GM12864 (cell line): ENCODE measurements at regions not wholly inside any gene's neighbourhood (a gene's known extent, or its start where the extent isn't known, plus 50 kb on each side); places are given as distances from the start of the nearest gene placed in this dataset.

Experiments
- DNase-seq: peaks from one replicate; pipeline ENCODE4 v3.0.0-alpha.2; 2011; ENCODE audit warnings: low read depth
- H3K4me3 ChIP-seq: 2 replicates; pipeline ENCODE4 v1.5.1; 2011; ENCODE audit warnings: mild to moderate bottlenecking, low read depth, low read length, control low read depth
- CTCF ChIP-seq: IDR thresholded peaks from 2 replicates; pipeline ENCODE4 v1.5.1; 2011; ENCODE audit warnings: low read depth, mild to moderate bottlenecking, moderate library complexity, low read length, control low read depth, inconsistent platforms; ENCODE audit errors: missing control alignments

GRCh38 chr2:19525313-19525712, 166.9 kb upstream of the OSR1 start:
- no peak overlapping the region for H3K4me3 ChIP-seq
- no peak for TF ChIP-seq CTCF
- no peak for DNase-seq

- no peak for DNase-seq
- no peak for TF ChIP-seq CTCF
- H3K4me3 ChIP-seq = no peak overlapping the region
Measured at GRCh38 chr2:19519045-19519444, 160.6 kb upstream of the OSR1 start.

- TF ChIP-seq CTCF = no peak
- no peak for DNase-seq
- no peak overlapping the region for H3K4me3 ChIP-seq
Measured at GRCh38 chr2:19507137-19507536, 148.7 kb upstream of the OSR1 start.

GRCh38 chr2:19505199-19506136, 147.0 kb upstream of the OSR1 start:
- TF ChIP-seq CTCF = no peak
- DNase-seq = no peak
- H3K4me3 ChIP-seq = no peak overlapping the region

GRCh38 chr2:19504400-19505198, 146.2 kb upstream of the OSR1 start:
- DNase-seq = no peak
- no peak for TF ChIP-seq CTCF
- H3K4me3 ChIP-seq = no peak overlapping the region

GRCh38 chr2:19503915-19504314, 145.5 kb upstream of the OSR1 start:
- TF ChIP-seq CTCF = no peak

More at GRCh38 chr2:19503915-19504314, 145.5 kb upstream of the OSR1 start:
- no peak overlapping the region for H3K4me3 ChIP-seq
- DNase-seq = no peak
